HEK293 (cell line): ENCODE measurements at regions not wholly inside any gene's neighbourhood (a gene's known extent, or its start where the extent isn't known, plus 50 kb on each side); places are given as distances from the start of the nearest gene placed in this dataset.
"Not testable (repeated sequence)": the region's sequence is repeated elsewhere in the genome, so short reads cannot be mapped to it uniquely, and the experiment has no call there.

Source experiments
- CTCF ChIA-PET: fragments of 350-600 bp; formaldehyde crosslinking; extraction: SDS; loops from one replicate; lab custom pipeline; 2021; ENCODE audit warnings: antibody characterized with exemption; lab: Yijun Ruan, JAX
- POLR2A ChIA-PET: fragments of 300-600 bp; formaldehyde crosslinking; extraction: SDS; loops from one replicate; lab custom pipeline; 2020; ENCODE audit warnings: antibody characterized with exemption, inconsistent platforms; lab: Yijun Ruan, JAX
- H3K27ac ChIP-seq: fragments of 200-500 bp; sonication (Bioruptor generic); 2 replicates; pipeline ENCODE4 v1.5.1; 2014; ENCODE audit warnings: low read depth, low read length, control low read depth, inconsistent platforms; ENCODE audit errors: extremely low read depth
- H3K36me3 ChIP-seq, 2 experiments: fragments of 200-500 bp in 1 of 2; sonication (Bioruptor generic) in 1 of 2; 1 replicate in 1 of 2; 2 replicates in 1 of 2; pipeline ENCODE4 v1.5.1; 2014 to 2017; ENCODE audit warnings: inconsistent platforms in 2 of 2, low read length in 2 of 2; ENCODE audit not compliant: control insufficient read depth in 2 of 2, insufficient read depth in 1 of 2
- H3K4me1 ChIP-seq: fragments of 200-500 bp; sonication (Bioruptor generic); 2 replicates; pipeline ENCODE4 v1.5.1; 2014; ENCODE audit warnings: mild to moderate bottlenecking, low read length, inconsistent platforms; ENCODE audit not compliant: control insufficient read depth, insufficient read depth
- H3K4me3 ChIP-seq: 2 replicates; pipeline ENCODE4 v1.5.1; 2011; ENCODE audit warnings: low read depth, mild to moderate bottlenecking, control low read depth, low read length, moderate library complexity
- H3K9me3 ChIP-seq: fragments of 200-500 bp; sonication (Bioruptor generic); 2 replicates; pipeline ENCODE4 v1.5.1; 2014; ENCODE audit warnings: low read depth, low read length, inconsistent platforms; ENCODE audit not compliant: control insufficient read depth, insufficient read depth
- CTCF ChIP-seq: fragments of 450-650 bp; formaldehyde crosslinking; IDR thresholded peaks from 2 replicates; pipeline ENCODE4 v1.5.1; 2016; ENCODE audit warnings: missing biosample characterization, missing genetic modification characterization
- EGR2 ChIP-seq: fragments of 450-650 bp; formaldehyde crosslinking; IDR thresholded peaks from 2 replicates; pipeline ENCODE4 v1.5.1; 2016; ENCODE audit warnings: low read depth, missing biosample characterization, missing genetic modification characterization
- KLF10 ChIP-seq: fragments of 450-650 bp; IDR thresholded peaks from 2 replicates; pipeline ENCODE4 v1.5.1; 2018; ENCODE audit warnings: missing biosample characterization, mild to moderate bottlenecking, missing genetic modification characterization
- KLF16 ChIP-seq: fragments of 450-650 bp; formaldehyde crosslinking; IDR thresholded peaks from 2 replicates; pipeline ENCODE4 v1.5.1; 2017; ENCODE audit warnings: missing biosample characterization, missing genetic modification characterization
- KLF17 ChIP-seq: fragments of 450-650 bp; formaldehyde crosslinking; IDR thresholded peaks from 2 replicates; pipeline ENCODE4 v1.5.1; 2016; ENCODE audit warnings: missing biosample characterization, missing genetic modification characterization
- KLF8 ChIP-seq: fragments of 450-650 bp; formaldehyde crosslinking; IDR thresholded peaks from 2 replicates; pipeline ENCODE4 v1.5.1; 2016; ENCODE audit warnings: missing biosample characterization, missing genetic modification characterization
- SP7 ChIP-seq: fragments of 450-650 bp; formaldehyde crosslinking; IDR thresholded peaks from 2 replicates; pipeline ENCODE4 v1.5.1; 2016; ENCODE audit warnings: missing biosample characterization, missing genetic modification characterization
- WT1 ChIP-seq: fragments of 450-650 bp; formaldehyde crosslinking; IDR thresholded peaks from 2 replicates; pipeline ENCODE4 v1.5.1; 2016; ENCODE audit warnings: missing biosample characterization, missing genetic modification characterization
- ZBTB26 ChIP-seq: fragments of 450-650 bp; formaldehyde crosslinking; optimal IDR thresholded peaks from 2 replicates; pipeline ENCODE3; 2016; ENCODE audit warnings: missing biosample characterization, mild to moderate bottlenecking, missing genetic modification characterization
- ZFHX2 ChIP-seq: fragments of 450-650 bp; formaldehyde crosslinking; conservative IDR thresholded peaks from 2 replicates; pipeline ENCODE4 v1.5.1; 2016; ENCODE audit warnings: missing biosample characterization, missing genetic modification characterization
- ZFP69B ChIP-seq: fragments of 450-650 bp; formaldehyde crosslinking; IDR thresholded peaks from 2 replicates; pipeline ENCODE4 v1.5.1; 2016; ENCODE audit warnings: missing biosample characterization, missing genetic modification characterization
- ZNF184 ChIP-seq: fragments of 450-650 bp; IDR thresholded peaks from 2 replicates; pipeline ENCODE4 v1.5.1; 2018; ENCODE audit warnings: missing biosample characterization, mild to moderate bottlenecking, missing genetic modification characterization
- ZNF37A ChIP-seq: fragments of 450-650 bp; IDR thresholded peaks from 2 replicates; pipeline ENCODE4 v1.5.1; 2018; ENCODE audit warnings: missing biosample characterization, missing genetic modification characterization
- ZNF560 ChIP-seq: fragments of 450-650 bp; formaldehyde crosslinking; IDR thresholded peaks from 2 replicates; pipeline ENCODE4 v1.5.1; 2017; ENCODE audit warnings: missing biosample characterization, missing genetic modification characterization, borderline replicate concordance
- ZNF561 ChIP-seq: fragments of 450-650 bp; IDR thresholded peaks from 2 replicates; pipeline ENCODE4 v1.5.1; 2018; ENCODE audit warnings: missing biosample characterization, missing genetic modification characterization, borderline replicate concordance
- ZNF654 ChIP-seq: fragments of 450-650 bp; formaldehyde crosslinking; IDR thresholded peaks from 2 replicates; pipeline ENCODE4 v1.5.1; 2016; ENCODE audit warnings: low read depth, missing biosample characterization, missing genetic modification characterization
- ZNF660 ChIP-seq: fragments of 450-650 bp; IDR thresholded peaks from 2 replicates; pipeline ENCODE4 v1.5.1; 2018; ENCODE audit warnings: missing biosample characterization, mild to moderate bottlenecking, missing genetic modification characterization
- ZNF768 ChIP-seq: fragments of 450-650 bp; formaldehyde crosslinking; IDR thresholded peaks from 2 replicates; pipeline ENCODE4 v1.5.1; 2018; ENCODE audit warnings: missing biosample characterization, mild to moderate bottlenecking, missing genetic modification characterization
- ZNF785 ChIP-seq: fragments of 450-650 bp; formaldehyde crosslinking; IDR thresholded peaks from 2 replicates; pipeline ENCODE4 v1.5.1; 2016; ENCODE audit warnings: missing biosample characterization, missing genetic modification characterization
- ZSCAN30 ChIP-seq: fragments of 450-650 bp; IDR thresholded peaks from 2 replicates; pipeline ENCODE4 v1.5.1; 2018; ENCODE audit warnings: missing biosample characterization, mild to moderate bottlenecking, missing genetic modification characterization, moderate library complexity
- ZSCAN5A ChIP-seq: fragments of 450-650 bp; formaldehyde crosslinking; IDR thresholded peaks from 2 replicates; pipeline ENCODE4 v1.5.1; 2016; ENCODE audit warnings: missing biosample characterization, missing genetic modification characterization
- TF ChIP-seq, protein P1 (sequence below): sonication (generic); formaldehyde crosslinking; IDR thresholded peaks from 2 replicates; pipeline ENCODE4 v1.8.1; 2022; ENCODE audit warnings: mild to moderate bottlenecking, moderate library complexity, missing genetic modification reagents
- TF ChIP-seq, protein P2 (sequence below): fragments of 450-650 bp; formaldehyde crosslinking; IDR thresholded peaks from 2 replicates; pipeline ENCODE4 v1.5.1; 2016; ENCODE audit warnings: missing biosample characterization, missing genetic modification characterization

GRCh38 chr14:106347890-106348755 lies 821.7 kb downstream of the TMEM121 start:
- H3K4me1 ChIP-seq: no peaks in the 10 kb centered on the region; the same call in 1 of the 2 replicates
- H3K27ac ChIP-seq: no peak overlapping the region
- CTCF ChIA-PET: interaction anchor here (0.6 to 4.9 kb wide), 25 partner anchors 9 to 473 kb away, joined by 3 to 40 read pairs (median 3); no protein-coding TSS in a partner anchor
- H3K36me3 ChIP-seq: no peaks in the 10 kb centered on the region
- no peak overlapping the region for H3K4me3 ChIP-seq
- TF ChIP-seq ZNF37A: no peak
- 0 out of 2 replicates have a peak, but pooled peaks have one; percentile 9 for TF ChIP-seq ZSCAN5A (tag by site-specific recombination)
- 0 out of 2 replicates have a peak, but pooled peaks have one; percentile 11 for TF ChIP-seq ZNF785
- TF ChIP-seq ZNF560 (tag by site-specific recombination): 0 out of 2 replicates have a peak, but pooled peaks have one; percentile 11
- POLR2A ChIA-PET: no interaction called here
- no peaks in the 10 kb centered on the region; the same call in 1 of the 2 replicates for H3K9me3 ChIP-seq

DNA sequence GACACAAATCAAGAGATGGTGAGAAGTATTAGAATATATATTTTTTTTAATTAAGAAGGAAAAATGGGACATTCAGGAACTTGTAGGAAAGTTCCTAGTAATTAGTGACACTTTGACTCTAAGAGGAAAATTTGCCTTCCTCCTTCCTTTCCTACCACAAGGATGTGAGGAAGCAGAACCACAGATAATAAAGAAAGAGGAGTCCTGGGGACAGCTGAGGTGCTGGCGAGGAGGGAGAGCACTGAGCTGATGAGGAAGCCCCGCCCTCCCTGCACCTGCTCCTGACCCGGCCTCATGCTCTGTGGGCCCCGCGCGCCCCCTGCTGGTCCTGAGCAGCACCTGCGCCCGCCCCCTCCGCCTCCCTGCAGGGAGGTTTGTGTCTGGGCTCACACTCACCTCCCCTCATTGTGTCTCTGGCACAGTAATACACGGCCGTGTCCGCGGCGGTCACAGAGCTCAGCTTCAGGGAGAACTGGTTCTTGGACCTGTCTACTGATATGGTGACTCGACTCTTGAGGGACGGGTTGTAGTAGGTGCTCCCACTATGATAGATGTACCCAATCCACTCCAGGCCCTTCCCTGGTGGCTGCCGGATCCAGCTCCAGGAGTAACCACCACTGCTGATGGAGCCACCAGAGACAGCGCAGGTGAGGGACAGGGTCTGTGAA lies 822.6 kb downstream of the TMEM121 start:
- not testable (repeated sequence) for H3K4me3 ChIP-seq, H3K4me1 ChIP-seq, H3K27ac ChIP-seq, H3K36me3 ChIP-seq, H3K9me3 ChIP-seq
- ChIA-PET POLR2A (interaction anchor here (0.7 kb wide), 1 partner anchor 72 kb away, joined by 3 read pairs; no protein-coding TSS in a partner anchor), CTCF (interaction anchor here (0.6 to 4.9 kb wide), 26 partner anchors 8 to 795 kb away, joined by 3 to 40 read pairs (median 3); no protein-coding TSS in a partner anchor)
- TF ChIP-seq ZNF654 (tag by site-specific recombination): peak; percentile 67
- peak; percentile 69 for TF ChIP-seq ZNF184 (tag by site-specific recombination)
- 0 out of 2 replicates have a peak, but pooled peaks have one; percentile 20 for TF ChIP-seq KLF10
- 0 out of 2 replicates have a peak, but pooled peaks have one; percentile 39 for TF ChIP-seq KLF17 (tag by site-specific recombination)
- peak; percentile 46; the same call in 1 of the 2 replicates for TF ChIP-seq SP7
- TF ChIP-seq, protein P1, sequence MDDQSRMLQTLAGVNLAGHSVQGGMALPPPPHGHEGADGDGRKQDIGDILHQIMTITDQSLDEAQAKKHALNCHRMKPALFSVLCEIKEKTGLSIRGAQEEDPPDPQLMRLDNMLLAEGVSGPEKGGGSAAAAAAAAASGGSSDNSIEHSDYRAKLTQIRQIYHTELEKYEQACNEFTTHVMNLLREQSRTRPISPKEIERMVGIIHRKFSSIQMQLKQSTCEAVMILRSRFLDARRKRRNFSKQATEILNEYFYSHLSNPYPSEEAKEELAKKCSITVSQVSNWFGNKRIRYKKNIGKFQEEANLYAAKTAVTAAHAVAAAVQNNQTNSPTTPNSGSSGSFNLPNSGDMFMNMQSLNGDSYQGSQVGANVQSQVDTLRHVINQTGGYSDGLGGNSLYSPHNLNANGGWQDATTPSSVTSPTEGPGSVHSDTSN (CRISPR knock-in tag): peak; percentile 35; the same call in 1 of the 2 replicates
- TF ChIP-seq CTCF (tag by site-specific recombination): peak; percentile 76
- peak; percentile 35; the same call in 1 of the 2 replicates for TF ChIP-seq ZNF561 (tag by site-specific recombination)
- TF ChIP-seq ZNF660 (tag by site-specific recombination): peak; percentile 59
- peak; percentile 71; the same call in 1 of the 2 replicates for TF ChIP-seq KLF16 (tag by site-specific recombination)
- 0 out of 2 replicates have a peak, but pooled peaks have one; percentile 49 for TF ChIP-seq KLF8 (tag by site-specific recombination)
- peak; percentile 67; the same call in 1 of the 2 replicates for TF ChIP-seq ZFP69B (tag by site-specific recombination)
- TF ChIP-seq ZNF768 (tag by site-specific recombination): peak; percentile 46; the same call in 1 of the 2 replicates
- TF ChIP-seq ZFHX2 (tag by site-specific recombination): peak; percentile 68
- TF ChIP-seq, protein P2, sequence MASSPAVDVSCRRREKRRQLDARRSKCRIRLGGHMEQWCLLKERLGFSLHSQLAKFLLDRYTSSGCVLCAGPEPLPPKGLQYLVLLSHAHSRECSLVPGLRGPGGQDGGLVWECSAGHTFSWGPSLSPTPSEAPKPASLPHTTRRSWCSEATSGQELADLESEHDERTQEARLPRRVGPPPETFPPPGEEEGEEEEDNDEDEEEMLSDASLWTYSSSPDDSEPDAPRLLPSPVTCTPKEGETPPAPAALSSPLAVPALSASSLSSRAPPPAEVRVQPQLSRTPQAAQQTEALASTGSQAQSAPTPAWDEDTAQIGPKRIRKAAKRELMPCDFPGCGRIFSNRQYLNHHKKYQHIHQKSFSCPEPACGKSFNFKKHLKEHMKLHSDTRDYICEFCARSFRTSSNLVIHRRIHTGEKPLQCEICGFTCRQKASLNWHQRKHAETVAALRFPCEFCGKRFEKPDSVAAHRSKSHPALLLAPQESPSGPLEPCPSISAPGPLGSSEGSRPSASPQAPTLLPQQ (tag by site-specific recombination): peak; percentile 74; the same call in 1 of the 2 replicates
- peak; percentile 53; the same call in 1 of the 2 replicates for TF ChIP-seq EGR2 (tag by site-specific recombination)
- TF ChIP-seq WT1 (tag by site-specific recombination): 0 out of 2 replicates have a peak, but pooled peaks have one; percentile 17
- TF ChIP-seq ZSCAN30 (tag by site-specific recombination): peak; percentile 77; the same call in 1 of the 2 replicates
- TF ChIP-seq ZBTB26: peak; percentile 22
